GM11168 (cell line): ENCODE measurements at regions not wholly inside any gene's neighbourhood (a gene's known extent, or its start where the extent isn't known, plus 50 kb on each side); places are given as distances from the start of the nearest gene placed in this dataset.

Source experiments
- in situ Hi-C: fragments of 300-500 bp; cut with MboI; formaldehyde crosslinking; loops from one replicate; pipeline ENCODE4 v1.12.0; 2022; ENCODE audit warnings: low sequenced_read_pairs; ENCODE audit not compliant: unreplicated experiment

GRCh38 chr1:208298593-208299269 is 54.5 kb upstream of the PLXNA2 start:
- in situ Hi-C loops = no loop called here

- in situ Hi-C loops = no loop called here
Measured at GRCh38 chr1:208300084-208300770, 56.0 kb upstream of the PLXNA2 start.

- in situ Hi-C loops = no loop called here
Measured at GRCh38 chr1:208302699-208303238, 58.6 kb upstream of the PLXNA2 start.

GRCh38 chr1:208303743-208304712 is 59.8 kb upstream of the PLXNA2 start:
- in situ Hi-C loops = no loop called here

- in situ Hi-C loops = no loop called here
Measured at GRCh38 chr1:208308221-208308620, 64.0 kb upstream of the PLXNA2 start.

- in situ Hi-C loops = no loop called here
Measured at GRCh38 chr1:208309771-208310170, 65.6 kb upstream of the PLXNA2 start.

GRCh38 chr1:208312706-208313105 is 68.5 kb upstream of the PLXNA2 start:
- in situ Hi-C loops = no loop called here

GRCh38 chr1:208314431-208314830 is 70.2 kb upstream of the PLXNA2 start:
- in situ Hi-C loops = no loop called here

- in situ Hi-C loops = no loop called here
Measured at GRCh38 chr1:208318150-208318734, 74.1 kb upstream of the PLXNA2 start.

- in situ Hi-C loops = no loop called here
Measured at GRCh38 chr1:208324005-208324404, 79.8 kb upstream of the PLXNA2 start.

GRCh38 chr1:208326033-208326432 is 81.8 kb upstream of the PLXNA2 start:
- in situ Hi-C loops = no loop called here

GRCh38 chr1:208329300-208329699 is 85.1 kb upstream of the PLXNA2 start:
- in situ Hi-C loops = no loop called here

GRCh38 chr1:208332036-208332773 is 88.0 kb upstream of the PLXNA2 start:
- in situ Hi-C loops = no loop called here

- in situ Hi-C loops = no loop called here
Measured at GRCh38 chr1:208332774-208333126, 88.6 kb upstream of the PLXNA2 start.

- in situ Hi-C loops = no loop called here
Measured at GRCh38 chr1:208333676-208334075, 89.5 kb upstream of the PLXNA2 start.

GRCh38 chr1:208335371-208336136 is 91.4 kb upstream of the PLXNA2 start:
- in situ Hi-C loops = no loop called here

GRCh38 chr1:208336137-208336518 is 91.9 kb upstream of the PLXNA2 start:
- in situ Hi-C loops = no loop called here

- in situ Hi-C loops = no loop called here
Measured at GRCh38 chr1:208339911-208340310, 95.7 kb upstream of the PLXNA2 start.

GRCh38 chr1:208343226-208343625 is 99.0 kb upstream of the PLXNA2 start:
- in situ Hi-C loops = no loop called here
